Astrocyte (in vitro differentiated cells and primary cell): ENCODE measurements at regions not wholly inside any gene's neighbourhood (a gene's known extent, or its start where the extent isn't known, plus 50 kb on each side); places are given as distances from the start of the nearest gene placed in this dataset.

Experiments
- DNase-seq: peaks from one replicate; pipeline ENCODE4 v3.0.0-alpha.2; 2010; ENCODE audit warnings: low read depth
- FAIRE-seq: peaks from 2 replicates; lab custom pipeline; 2011; peaks lifted over from hg19 to GRCh38; lab: Jason Lieb, UNC
- H2AFZ ChIP-seq: 2 replicates; pipeline ENCODE4 v1.6.0; 2012; ENCODE audit warnings: low read depth, low read length, inconsistent platforms
- H3K27ac ChIP-seq: 2 replicates; pipeline ENCODE4 v1.5.1; 2011; ENCODE audit warnings: low read depth, low read length, inconsistent platforms
- H3K27me3 ChIP-seq: 2 replicates; pipeline ENCODE4 v1.6.0; 2011; ENCODE audit warnings: low read length, inconsistent platforms; ENCODE audit not compliant: insufficient read depth
- H3K36me3 ChIP-seq: 2 replicates; pipeline ENCODE4 v1.5.1; 2011; ENCODE audit warnings: low read length, inconsistent platforms; ENCODE audit not compliant: insufficient read depth
- H3K4me1 ChIP-seq: 2 replicates; pipeline ENCODE4 v1.5.1; 2011; ENCODE audit warnings: low read length, inconsistent platforms; ENCODE audit not compliant: insufficient read depth
- H3K4me2 ChIP-seq: 2 replicates; pipeline ENCODE4 v1.6.0; 2012; ENCODE audit warnings: low read length, inconsistent platforms
- H3K4me3 ChIP-seq: 2 replicates; pipeline ENCODE4 v1.5.1; 2011; ENCODE audit warnings: low read depth, mild to moderate bottlenecking, low read length, inconsistent platforms; ENCODE audit not compliant: insufficient read depth
- H3K79me2 ChIP-seq: 2 replicates; pipeline ENCODE4 v1.6.0; 2012; ENCODE audit warnings: mild to moderate bottlenecking, low read length, inconsistent platforms; ENCODE audit not compliant: insufficient read depth
- H3K9ac ChIP-seq: 2 replicates; pipeline ENCODE4 v1.6.0; 2012; ENCODE audit warnings: mild to moderate bottlenecking, low read length, inconsistent platforms
- H3K9me3 ChIP-seq: 2 replicates; pipeline ENCODE4 v1.5.1; 2012; ENCODE audit warnings: low read depth, mild to moderate bottlenecking, low read length, inconsistent platforms; ENCODE audit not compliant: insufficient read depth
- H4K20me1 ChIP-seq: 2 replicates; pipeline ENCODE4 v1.6.0; 2012; ENCODE audit warnings: low read length, inconsistent platforms; ENCODE audit not compliant: insufficient read depth
- H3K27ac Mint-ChIP-seq: one replicate; pipeline ENCODE4 v1.8.0; 2021; ENCODE audit warnings: mild to moderate bottlenecking, mixed read lengths; ENCODE audit not compliant: unreplicated experiment
- H3K27me3 Mint-ChIP-seq: one replicate; pipeline ENCODE4 v1.8.0; 2021; ENCODE audit warnings: low read depth, mixed read lengths; ENCODE audit not compliant: unreplicated experiment
- H3K36me3 Mint-ChIP-seq: one replicate; pipeline ENCODE4 v1.8.0; 2021; ENCODE audit warnings: low read depth, mixed read lengths; ENCODE audit not compliant: unreplicated experiment
- H3K4me1 Mint-ChIP-seq: one replicate; pipeline ENCODE4 v1.8.0; 2021; ENCODE audit warnings: low read depth, mixed read lengths; ENCODE audit not compliant: unreplicated experiment
- H3K4me3 Mint-ChIP-seq: one replicate; pipeline ENCODE4 v1.8.0; 2021; ENCODE audit warnings: mild to moderate bottlenecking, moderate library complexity, mixed read lengths; ENCODE audit not compliant: unreplicated experiment
- H3K9me3 Mint-ChIP-seq: one replicate; pipeline ENCODE4 v1.8.0; 2021; ENCODE audit warnings: mild to moderate bottlenecking, mixed read lengths; ENCODE audit not compliant: unreplicated experiment
- CTCF ChIP-seq: IDR thresholded peaks from 2 replicates; pipeline ENCODE4 v1.5.1; 2011; ENCODE audit warnings: low read depth, mild to moderate bottlenecking, inconsistent platforms, low read length, moderate library complexity; ENCODE audit not compliant: insufficient read depth
- EZH2 ChIP-seq: IDR thresholded peaks from 2 replicates; pipeline ENCODE4 v1.6.1; 2012; ENCODE audit warnings: mild to moderate bottlenecking, low read length, inconsistent platforms; ENCODE audit not compliant: insufficient read depth

- H3K27ac ChIP-seq, result no peak overlapping the region
- TF ChIP-seq EZH2 (no peak), CTCF (no peak)
- no peaks in the 10 kb centered on the region for H3K4me1 ChIP-seq
- DNase-seq, result no peak
- Mint-ChIP-seq H3K36me3 (no peaks in the 10 kb centered on the region), H3K27ac (no peak overlapping the region), H3K4me3 (no peak overlapping the region), H3K9me3 (no peaks in the 10 kb centered on the region), H3K4me1 (peaks cover 3% of the 10 kb centered on the region), H3K27me3 (peaks cover 2% of the 10 kb centered on the region)
- no peaks in the 10 kb centered on the region for H4K20me1 ChIP-seq
- H3K4me2 ChIP-seq, result no peak overlapping the region
- peaks cover 3% of the 10 kb centered on the region for H3K9me3 ChIP-seq
- H3K79me2 ChIP-seq, result no peaks in the 10 kb centered on the region
- H3K4me3 ChIP-seq, result no peak overlapping the region
- H3K9ac ChIP-seq, result no peak overlapping the region
- no peaks in the 10 kb centered on the region for H3K36me3 ChIP-seq
- no peaks in the 10 kb centered on the region for H3K27me3 ChIP-seq
- no peak for FAIRE-seq
- no peak overlapping the region for H2AFZ ChIP-seq
Observed at GRCh38 chr5:57422341-57422740, 60.3 kb downstream of the ACTBL2 start.

- Histone ChIP-seq H4K20me1 (no peaks in the 10 kb centered on the region), H3K4me3 (no peak overlapping the region), H3K9me3 (peaks cover 3% of the 10 kb centered on the region), H3K9ac (no peak overlapping the region), H3K4me1 (peaks cover 9% of the 10 kb centered on the region), H3K36me3 (no peaks in the 10 kb centered on the region), H3K79me2 (no peaks in the 10 kb centered on the region), H3K27me3 (no peaks in the 10 kb centered on the region), H2AFZ (no peak overlapping the region), H3K4me2 (no peak overlapping the region), H3K27ac (no peak overlapping the region)
- Mint-ChIP-seq H3K4me3 (no peak overlapping the region), H3K27me3 (peaks cover 7% of the 10 kb centered on the region), H3K27ac (no peak overlapping the region), H3K4me1 (peaks cover 9% of the 10 kb centered on the region), H3K36me3 (no peaks in the 10 kb centered on the region), H3K9me3 (no peaks in the 10 kb centered on the region)
- TF ChIP-seq CTCF (no peak), EZH2 (no peak)
- DNase-seq (peak; percentile 56), FAIRE-seq (no peak)
Observed at GRCh38 chr5:57420801-57421200, 61.8 kb downstream of the ACTBL2 start.

- H3K4me1 ChIP-seq, result peaks cover 9% of the 10 kb centered on the region
- TF ChIP-seq EZH2 (no peak), CTCF (no peak)
- H4K20me1 ChIP-seq, result no peaks in the 10 kb centered on the region
- no peak overlapping the region for H3K4me2 ChIP-seq
- H3K4me3 ChIP-seq, result no peak overlapping the region
- H2AFZ ChIP-seq, result no peak overlapping the region
- DNase-seq (peak; percentile 52), FAIRE-seq (no peak)
- no peak overlapping the region for H3K27ac Mint-ChIP-seq
- no peaks in the 10 kb centered on the region for H3K36me3 ChIP-seq
- no peaks in the 10 kb centered on the region for H3K36me3 Mint-ChIP-seq
- peaks cover 7% of the 10 kb centered on the region for H3K27me3 Mint-ChIP-seq
- no peaks in the 10 kb centered on the region for H3K79me2 ChIP-seq
- H3K4me1 Mint-ChIP-seq, result peaks cover 9% of the 10 kb centered on the region
- no peak overlapping the region for H3K27ac ChIP-seq
- H3K4me3 Mint-ChIP-seq, result no peak overlapping the region
- H3K27me3 ChIP-seq, result no peaks in the 10 kb centered on the region
- no peaks in the 10 kb centered on the region for H3K9me3 Mint-ChIP-seq
- H3K9ac ChIP-seq, result no peak overlapping the region
- H3K9me3 ChIP-seq, result peaks cover 2% of the 10 kb centered on the region
Observed at GRCh38 chr5:57417971-57418370, 64.6 kb downstream of the ACTBL2 start.
